HepG2 (cell line): ENCODE measurements at regions not wholly inside any gene's neighbourhood (a gene's known extent, or its start where the extent isn't known, plus 50 kb on each side); places are given as distances from the start of the nearest gene placed in this dataset.

ENCODE experiments used
- ATAC-seq: fragments of 200-7000 bp; cut with Tn5 transposase; 3 replicates; pipeline ENCODE4 v1.9.1; 2020; ENCODE audit warnings: mild to moderate bottlenecking, moderate library complexity
- BruUV-seq: library from RNA; stranded (reverse); fragments of 400-500 nt; replicated peaks from 2 replicates; lab custom pipeline; 2021; lab: Mats Ljungman, UMichigan
- CTCF ChIA-PET: fragments of 300-600 bp; formaldehyde crosslinking; extraction: SDS; loops from one replicate; lab custom pipeline; 2021; ENCODE audit warnings: low total read pairs, inconsistent platforms, low intra/inter-chr PET ratio; lab: Yijun Ruan, JAX
- POLR2A ChIA-PET: fragments of 350-600 bp; sonication (Branson Sonifier 250); formaldehyde crosslinking; loops from one replicate; lab custom pipeline; 2020; ENCODE audit warnings: antibody characterized with exemption, inconsistent platforms; lab: Yijun Ruan, JAX
- DNase-seq: peaks from one replicate; pipeline ENCODE4 v3.0.0-alpha.2; 2015; ENCODE audit warnings: low spot score
- FAIRE-seq: peaks from 3 replicates; lab custom pipeline; 2011; peaks lifted over from hg19 to GRCh38; lab: Jason Lieb, UNC
- H2AFZ ChIP-seq: one replicate; pipeline ENCODE4 v1.6.1; 2011; ENCODE audit warnings: low read length, inconsistent platforms
- H3K27ac ChIP-seq: fragments of 300-600 bp; 3 replicates; pipeline ENCODE4 v1.8.0; 2011; ENCODE audit warnings: mixed run types, mild to moderate bottlenecking, mixed read lengths, low read length, inconsistent platforms; ENCODE audit not compliant: insufficient read depth; ENCODE audit errors: extremely low read length
- H3K27me3 ChIP-seq, 2 experiments: fragments of 200-600 bp in 1 of 2; 2 replicates in 1 of 2; 3 replicates in 1 of 2; pipeline versions ENCODE4 v1.6.0 to v1.8.0; 2011; ENCODE audit warnings: low read length in 2 of 2, mild to moderate bottlenecking in 2 of 2, moderate library complexity in 2 of 2, inconsistent platforms in 1 of 2; ENCODE audit not compliant: insufficient read depth in 2 of 2, control insufficient read depth in 1 of 2
- H3K36me3 ChIP-seq, 2 experiments: fragments of 200-600 bp in 1 of 2; replicated peaks in 1 of 2; 2 replicates in 1 of 2; 3 replicates in 1 of 2; pipeline versions ENCODE4 v1.5.1 to v1.8.0; 2011; ENCODE audit warnings: low read length in 2 of 2, inconsistent platforms in 1 of 2; ENCODE audit not compliant: insufficient read depth in 2 of 2, control insufficient read depth in 1 of 2
- H3K4me1 ChIP-seq: 2 replicates; pipeline ENCODE4 v1.5.1; 2012; ENCODE audit warnings: low read length, inconsistent platforms; ENCODE audit not compliant: insufficient read depth
- H3K4me2 ChIP-seq: 2 replicates; pipeline ENCODE4 v1.6.0; 2011; ENCODE audit warnings: low read depth, low read length, inconsistent platforms
- H3K4me3 ChIP-seq, 3 experiments: fragments of 200-600 bp in 1 of 3; sonication (generic), shearing (Covaris generic) in 1 of 3; replicated peaks in 1 of 3; 2 replicates each; pipeline ENCODE4 v1.5.1; 2011 to 2016; ENCODE audit warnings: low read length in 3 of 3, inconsistent platforms in 2 of 3, low read depth in 2 of 3, mild to moderate bottlenecking in 2 of 3, control low read depth in 1 of 3, mixed read lengths in 1 of 3; ENCODE audit not compliant: insufficient read depth in 1 of 3
- H3K79me2 ChIP-seq: one replicate; pipeline ENCODE4 v1.6.1; 2011; ENCODE audit warnings: low read length, inconsistent platforms; ENCODE audit not compliant: insufficient read depth
- H3K9ac ChIP-seq: 2 replicates; pipeline ENCODE4 v1.6.0; 2011; ENCODE audit warnings: mild to moderate bottlenecking, low read depth, low read length, inconsistent platforms; ENCODE audit not compliant: insufficient read depth
- H3K9me3 ChIP-seq: 2 replicates; pipeline ENCODE4 v1.5.1; 2012; ENCODE audit warnings: mild to moderate bottlenecking, low read length
- H4K20me1 ChIP-seq: 2 replicates; pipeline ENCODE4 v1.6.0; 2011; ENCODE audit warnings: inconsistent platforms, mild to moderate bottlenecking, low read length, moderate library complexity; ENCODE audit not compliant: insufficient read depth
- ARHGAP35 ChIP-seq: sonication (generic); formaldehyde crosslinking; IDR thresholded peaks from 2 replicates; pipeline ENCODE4 v1.9.0; 2022; ENCODE audit warnings: mild to moderate bottlenecking, inconsistent platforms, moderate library complexity, missing genetic modification reagents, borderline replicate concordance
- ATM ChIP-seq: fragments of 450-650 bp; IDR thresholded peaks from 2 replicates; pipeline ENCODE4 v1.7.1; 2017; ENCODE audit warnings: mild to moderate bottlenecking, borderline replicate concordance
- EP300 ChIP-seq, 3 experiments: sonication (generic) in 1 of 3; formaldehyde crosslinking in 1 of 3; IDR thresholded peaks; 2 replicates each; pipeline versions ENCODE4 v1.5.1 to v1.6.1; 2011 to 2020; ENCODE audit warnings: low read depth in 2 of 3, low read length in 2 of 3, borderline replicate concordance in 1 of 3, improper control_type of control experiment in 1 of 3, mild to moderate bottlenecking in 1 of 3, missing genetic modification reagents in 1 of 3, moderate library complexity in 1 of 3
- FUBP1 ChIP-seq: sonication (generic); formaldehyde crosslinking; IDR thresholded peaks from 2 replicates; pipeline ENCODE4 v1.5.1; 2020; ENCODE audit warnings: missing genetic modification reagents, mild to moderate bottlenecking, borderline replicate concordance
- GPN1 ChIP-seq: sonication (generic); formaldehyde crosslinking; IDR thresholded peaks from 2 replicates; pipeline ENCODE4 v1.5.1; 2020; ENCODE audit warnings: missing genetic modification reagents, borderline replicate concordance
- GZF1 ChIP-seq: sonication (generic); formaldehyde crosslinking; IDR thresholded peaks from 2 replicates; pipeline ENCODE4 v1.5.1; 2020; ENCODE audit warnings: mild to moderate bottlenecking, missing genetic modification reagents
- HDAC1 ChIP-seq: sonication (generic); formaldehyde crosslinking; IDR thresholded peaks from 2 replicates; pipeline ENCODE4 v1.5.1; 2020; ENCODE audit warnings: mild to moderate bottlenecking, missing genetic modification reagents
- HOXA9 ChIP-seq: sonication (generic); formaldehyde crosslinking; IDR thresholded peaks from 2 replicates; pipeline ENCODE4 v1.8.1; 2022; ENCODE audit warnings: missing genetic modification reagents, mild to moderate bottlenecking, moderate library complexity, borderline replicate concordance
- IKZF4 ChIP-seq: sonication (generic); formaldehyde crosslinking; IDR thresholded peaks from 2 replicates; pipeline ENCODE4 v1.5.1; 2020; ENCODE audit warnings: borderline replicate concordance, mild to moderate bottlenecking, low read depth, missing genetic modification reagents; ENCODE audit errors: not compliant biosample characterization
- LBX2 ChIP-seq: sonication (generic); formaldehyde crosslinking; IDR thresholded peaks from 2 replicates; pipeline ENCODE4 v1.5.0; 2020; ENCODE audit warnings: missing genetic modification reagents, mild to moderate bottlenecking, borderline replicate concordance
- POLR2AphosphoS2 ChIP-seq: IDR thresholded peaks from 2 replicates; pipeline ENCODE4 v1.6.1; 2011; ENCODE audit warnings: low read depth, low read length, improper control_type of control experiment
- SMARCC2 ChIP-seq: fragments of 450-650 bp; IDR thresholded peaks from 2 replicates; pipeline ENCODE4 v1.6.1; 2017; ENCODE audit warnings: antibody characterized with exemption, mild to moderate bottlenecking
- TBL1XR1 ChIP-seq: fragments of 150-350 bp; IDR thresholded peaks from 2 replicates; pipeline ENCODE4 v1.6.1; 2014; ENCODE audit warnings: borderline replicate concordance, low read length; ENCODE audit not compliant: partially characterized antibody
- ZNF180 ChIP-seq: sonication (generic); formaldehyde crosslinking; IDR thresholded peaks from 2 replicates; pipeline ENCODE4 v1.4.0; 2020; ENCODE audit warnings: low read depth, missing genetic modification reagents, borderline replicate concordance
- ZNF205 ChIP-seq: IDR thresholded peaks from 2 replicates; pipeline ENCODE4 v1.6.1; 2018; ENCODE audit warnings: missing biosample characterization, missing genetic modification reagents
- ZNF672 ChIP-seq: sonication (generic); formaldehyde crosslinking; IDR thresholded peaks from 2 replicates; pipeline ENCODE4 v1.8.1; 2022; ENCODE audit warnings: missing genetic modification reagents
- ZNF749 ChIP-seq: sonication (generic); formaldehyde crosslinking; IDR thresholded peaks from 2 replicates; pipeline ENCODE4 v1.8.0; 2022; ENCODE audit warnings: mild to moderate bottlenecking, missing genetic modification reagents, moderate library complexity, borderline replicate concordance
- ZNF766 ChIP-seq: sonication (generic); formaldehyde crosslinking; IDR thresholded peaks from 2 replicates; pipeline ENCODE4 v1.5.0; 2020; ENCODE audit warnings: missing genetic modification reagents, borderline replicate concordance
- WGBS: methylation state at CpG from one replicate; pipeline ENCODE4 v1.1.6; 2017; ENCODE audit warnings: low lambda C conversion rate; 5-methylcytosine and 5-hydroxymethylcytosine counted together
- in situ Hi-C: cut with HindIII; loops from 2 replicates; pipeline ENCODE4 v1.10.0; 2017; ENCODE audit warnings: low pct_unique_long_range_greater_than_20kb; ENCODE audit not compliant: extremely low pct_ligation_motif_present
- intact Hi-C: fragments of 100-400 bp; cut with micrococcal nuclease; formaldehyde crosslinking; loops from one replicate; pipeline ENCODE4 v1.10.0; 2022; ENCODE audit not compliant: unreplicated experiment

- WGBS, result 0% methylated on average over 2 of the region's 3 CpGs
- H3K79me2 ChIP-seq, result no peaks in the 10 kb centered on the region
- in situ Hi-C loops, result no loop called here
- H3K9ac ChIP-seq, result no peak overlapping the region
- H3K27ac ChIP-seq, result no peak overlapping the region
- DNase-seq, result no peak
- no peaks in the 10 kb centered on the region for H4K20me1 ChIP-seq
- no peak for TF ChIP-seq GPN1 (CRISPR knock-in tag)
- TF ChIP-seq EP300 (IDR thresholded peaks at IDR 0.05; ENCODE audit: low read depth in 2 of 2, low read length in 2 of 2), result no peak
- no peak for TF ChIP-seq EP300 (CRISPR knock-in tag; IDR thresholded peaks at IDR 0.05; ENCODE audit: borderline replicate concordance)
- no peak for TF ChIP-seq ZNF749 (CRISPR knock-in tag)
- TF ChIP-seq ZNF180 (CRISPR knock-in tag), result no peak
- TF ChIP-seq IKZF4, result no peak
- no peak for TF ChIP-seq HOXA9 (CRISPR knock-in tag)
- no peak for TF ChIP-seq ZNF766 (CRISPR knock-in tag)
- TF ChIP-seq HDAC1 (CRISPR knock-in tag), result no peak
- no peak for TF ChIP-seq SMARCC2
- no peak for TF ChIP-seq ZNF672 (CRISPR knock-in tag)
- TF ChIP-seq TBL1XR1, result no peak
- TF ChIP-seq POLR2AphosphoS2, result no peak
- no peak for TF ChIP-seq ARHGAP35 (CRISPR knock-in tag)
- no peak for TF ChIP-seq ATM
- TF ChIP-seq ZNF205, result no peak
- no peak for TF ChIP-seq GZF1 (CRISPR knock-in tag)
- no peak for TF ChIP-seq LBX2 (CRISPR knock-in tag)
- no peak for TF ChIP-seq FUBP1 (CRISPR knock-in tag)
- H3K4me3 ChIP-seq, result no peak overlapping the region
- POLR2A ChIA-PET, result no interaction called here
- H3K36me3 ChIP-seq, result no peaks in the 10 kb centered on the region
- ATAC-seq, result no peak
- no peaks in the 10 kb centered on the region; a peak in 1 of 5 replicates for H3K27me3 ChIP-seq
- no peaks in the 10 kb centered on the region for H3K4me1 ChIP-seq
- intact Hi-C loops, result no loop called here
- H2AFZ ChIP-seq, result no peak overlapping the region
- FAIRE-seq, result no peak
- H3K9me3 ChIP-seq, result no peaks in the 10 kb centered on the region
- no peak overlapping the region for H3K4me2 ChIP-seq
- no TSS peak for BruUV-seq
- CTCF ChIA-PET, result no interaction called here
Observed at GRCh38 chr7:132030086-132030568, 473.7 kb upstream of the PODXL start.
